Calu3 (cell line): ENCODE measurements at regions not wholly inside any gene's neighbourhood (a gene's known extent, or its start where the extent isn't known, plus 50 kb on each side); places are given as distances from the start of the nearest gene placed in this dataset.

Experiments
- BruUV-seq: library from RNA; stranded (reverse); fragments of 400-500 nt; replicated peaks from 2 replicates; lab custom pipeline; 2021; lab: Mats Ljungman, UMichigan
- CTCF ChIA-PET: fragments of 300-600 bp; sonication (Branson Sonifier 250); formaldehyde crosslinking; loops from one replicate; lab custom pipeline; 2022; ENCODE audit warnings: antibody characterized with exemption; lab: Charles Lee
- DNase-seq: peaks from one replicate; pipeline ENCODE4 v3.0.0; 2022
- H3K27ac Mint-ChIP-seq: one replicate; pipeline ENCODE4 v1.8.0; 2022; ENCODE audit warnings: mixed read lengths; ENCODE audit not compliant: unreplicated experiment
- H3K27me3 Mint-ChIP-seq: one replicate; pipeline ENCODE4 v1.8.0; 2022; ENCODE audit warnings: mixed read lengths; ENCODE audit not compliant: unreplicated experiment
- H3K36me3 Mint-ChIP-seq: one replicate; pipeline ENCODE4 v1.8.0; 2022; ENCODE audit warnings: mild to moderate bottlenecking, moderate library complexity, mixed read lengths; ENCODE audit not compliant: insufficient read depth, unreplicated experiment
- H3K4me1 Mint-ChIP-seq: one replicate; pipeline ENCODE4 v1.8.0; 2022; ENCODE audit warnings: mild to moderate bottlenecking, low read depth, mixed read lengths; ENCODE audit not compliant: unreplicated experiment
- H3K4me3 Mint-ChIP-seq: one replicate; pipeline ENCODE4 v1.8.0; 2022; ENCODE audit warnings: mild to moderate bottlenecking, low read depth, moderate library complexity, mixed read lengths; ENCODE audit not compliant: unreplicated experiment
- H3K9me3 Mint-ChIP-seq: one replicate; pipeline ENCODE4 v1.8.0; 2022; ENCODE audit warnings: low read depth, mixed read lengths; ENCODE audit not compliant: unreplicated experiment
- intact Hi-C: fragments of 100-400 bp; cut with micrococcal nuclease; formaldehyde crosslinking; loops from one replicate; pipeline ENCODE4 v1.10.0; 2022; ENCODE audit not compliant: unreplicated experiment
- TF ChIP-seq, protein P1 (sequence below): fragments of 200-600 bp; IDR thresholded peaks from one replicate; pipeline ENCODE4 v1.8.0; 2022; ENCODE audit warnings: antibody characterized with exemption; ENCODE audit not compliant: unreplicated experiment

DNA sequence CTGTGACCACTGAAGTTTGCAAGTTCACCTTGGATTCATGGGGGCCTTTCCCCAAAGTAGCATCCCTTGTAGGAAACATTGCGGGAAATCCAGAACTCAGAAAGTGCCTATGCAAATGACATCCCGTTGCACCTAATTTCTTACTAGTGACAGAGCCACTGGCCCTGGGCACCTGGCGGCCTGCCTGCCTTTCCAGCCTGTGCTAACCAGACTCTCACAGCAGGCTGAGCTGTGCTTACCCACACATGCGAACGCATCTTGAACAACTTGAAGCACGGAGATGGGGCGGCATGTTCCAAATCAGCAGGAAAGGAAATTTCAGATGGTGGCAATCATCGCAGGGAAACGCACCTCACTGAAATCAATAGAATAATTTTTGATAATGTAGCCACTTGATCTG is 405.8 kb downstream of the TMEM182 start:
- no peaks in the 10 kb centered on the region for H3K36me3 Mint-ChIP-seq
- no peak for DNase-seq
- no peaks in the 10 kb centered on the region for H3K4me1 Mint-ChIP-seq
- TF ChIP-seq, protein P1, sequence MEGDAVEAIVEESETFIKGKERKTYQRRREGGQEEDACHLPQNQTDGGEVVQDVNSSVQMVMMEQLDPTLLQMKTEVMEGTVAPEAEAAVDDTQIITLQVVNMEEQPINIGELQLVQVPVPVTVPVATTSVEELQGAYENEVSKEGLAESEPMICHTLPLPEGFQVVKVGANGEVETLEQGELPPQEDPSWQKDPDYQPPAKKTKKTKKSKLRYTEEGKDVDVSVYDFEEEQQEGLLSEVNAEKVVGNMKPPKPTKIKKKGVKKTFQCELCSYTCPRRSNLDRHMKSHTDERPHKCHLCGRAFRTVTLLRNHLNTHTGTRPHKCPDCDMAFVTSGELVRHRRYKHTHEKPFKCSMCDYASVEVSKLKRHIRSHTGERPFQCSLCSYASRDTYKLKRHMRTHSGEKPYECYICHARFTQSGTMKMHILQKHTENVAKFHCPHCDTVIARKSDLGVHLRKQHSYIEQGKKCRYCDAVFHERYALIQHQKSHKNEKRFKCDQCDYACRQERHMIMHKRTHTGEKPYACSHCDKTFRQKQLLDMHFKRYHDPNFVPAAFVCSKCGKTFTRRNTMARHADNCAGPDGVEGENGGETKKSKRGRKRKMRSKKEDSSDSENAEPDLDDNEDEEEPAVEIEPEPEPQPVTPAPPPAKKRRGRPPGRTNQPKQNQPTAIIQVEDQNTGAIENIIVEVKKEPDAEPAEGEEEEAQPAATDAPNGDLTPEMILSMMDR = no peak
- H3K9me3 Mint-ChIP-seq = peaks cover 8% of the 10 kb centered on the region
- intact Hi-C loops = loop anchor here (10.0 kb wide), 1 partner anchor 323 kb away; no protein-coding TSS in a partner anchor
- no peaks in the 10 kb centered on the region for H3K27me3 Mint-ChIP-seq
- CTCF ChIA-PET = no interaction called here
- no peak overlapping the region for H3K4me3 Mint-ChIP-seq
- no peak overlapping the region for H3K27ac Mint-ChIP-seq
- no TSS peak for BruUV-seq

DNA sequence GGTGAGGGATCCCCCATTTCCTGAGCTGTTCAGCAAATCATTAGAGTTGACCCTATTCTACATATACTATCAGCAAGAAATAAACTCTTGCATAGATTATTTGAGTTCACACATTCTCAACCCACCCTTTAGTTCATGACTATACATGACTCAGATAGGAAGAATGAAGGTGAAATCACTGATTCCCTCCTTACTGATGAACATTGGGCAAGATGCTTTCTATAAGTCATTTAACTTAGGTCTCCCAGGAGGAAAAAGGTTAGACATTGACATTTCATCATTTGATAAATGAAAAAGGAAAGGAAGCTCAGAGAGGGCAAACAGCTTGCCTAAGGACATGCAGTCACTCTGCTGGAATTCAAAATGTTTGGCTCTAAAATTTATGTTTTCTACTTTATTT is 408.0 kb downstream of the TMEM182 start:
- CTCF ChIA-PET = no interaction called here
- TF ChIP-seq, protein P1 = no peak
- H3K36me3 Mint-ChIP-seq = no peaks in the 10 kb centered on the region
- no peak for DNase-seq
- no TSS peak for BruUV-seq
- H3K4me3 Mint-ChIP-seq = no peak overlapping the region
- intact Hi-C loops = loop anchor here (10.0 kb wide), 1 partner anchor 325 kb away; no protein-coding TSS in a partner anchor
- no peaks in the 10 kb centered on the region for H3K4me1 Mint-ChIP-seq
- H3K27ac Mint-ChIP-seq = no peak overlapping the region
- peaks cover 11% of the 10 kb centered on the region for H3K9me3 Mint-ChIP-seq
- H3K27me3 Mint-ChIP-seq = no peaks in the 10 kb centered on the region

DNA sequence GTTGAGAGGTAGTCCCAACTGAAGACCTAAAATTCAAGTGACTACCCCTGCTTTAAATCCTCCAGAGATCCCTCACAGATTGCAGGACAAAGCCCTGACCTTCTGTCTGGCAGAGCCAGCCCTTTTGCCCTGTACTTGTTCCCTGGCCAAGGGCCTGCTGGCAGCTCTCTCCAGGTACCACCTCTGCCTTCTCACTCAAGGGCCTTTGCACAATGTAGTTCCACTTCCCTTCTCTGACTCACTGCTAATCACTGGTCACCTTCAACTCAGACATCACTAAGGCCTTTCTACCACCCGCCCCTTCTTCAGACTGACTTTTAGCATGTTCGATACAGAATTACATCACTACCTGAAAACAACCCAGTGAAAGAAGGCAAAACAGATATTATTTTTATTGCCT is 411.0 kb downstream of the TMEM182 start:
- intact Hi-C loops = no loop called here
- TF ChIP-seq, protein P1 = no peak
- H3K27ac Mint-ChIP-seq = no peak overlapping the region
- H3K9me3 Mint-ChIP-seq = peaks cover 18% of the 10 kb centered on the region
- CTCF ChIA-PET = no interaction called here
- DNase-seq = no peak
- H3K27me3 Mint-ChIP-seq = no peaks in the 10 kb centered on the region
- no peak overlapping the region for H3K4me3 Mint-ChIP-seq
- no peaks in the 10 kb centered on the region for H3K36me3 Mint-ChIP-seq
- H3K4me1 Mint-ChIP-seq = no peaks in the 10 kb centered on the region
- no TSS peak for BruUV-seq

DNA sequence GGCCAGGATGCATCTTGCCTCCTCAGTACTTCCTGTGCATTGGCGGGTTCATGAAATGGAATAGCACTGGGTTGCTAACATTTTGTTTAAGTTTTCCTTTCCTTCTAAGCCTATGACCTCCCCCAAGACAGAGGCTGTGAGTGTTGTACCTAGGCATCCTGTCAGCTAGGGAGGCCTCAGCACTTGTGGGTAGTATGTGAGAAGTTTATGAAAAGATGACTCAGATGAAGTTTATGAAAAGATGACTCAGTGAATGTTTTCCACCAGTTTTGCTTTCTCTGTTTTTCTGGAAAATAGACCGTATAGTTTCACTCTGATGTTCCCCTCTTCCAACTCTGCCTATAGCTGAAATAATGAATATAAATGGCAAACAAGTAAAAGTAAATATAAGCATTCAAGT is 412.9 kb downstream of the TMEM182 start:
- H3K9me3 Mint-ChIP-seq = peaks cover 18% of the 10 kb centered on the region
- H3K27me3 Mint-ChIP-seq = no peaks in the 10 kb centered on the region
- no TSS peak for BruUV-seq
- intact Hi-C loops = no loop called here
- H3K4me1 Mint-ChIP-seq = no peaks in the 10 kb centered on the region
- H3K4me3 Mint-ChIP-seq = no peak overlapping the region
- no peak for DNase-seq
- CTCF ChIA-PET = no interaction called here
- TF ChIP-seq, protein P1 = no peak
- no peak overlapping the region for H3K27ac Mint-ChIP-seq
- H3K36me3 Mint-ChIP-seq = no peaks in the 10 kb centered on the region
